Adrenal gland (tissue), 9 donors: ENCODE measurements at regions not wholly inside any gene's neighbourhood (a gene's known extent, or its start where the extent isn't known, plus 50 kb on each side); places are given as distances from the start of the nearest gene placed in this dataset.
"Not testable (repeated sequence)": the region's sequence is repeated elsewhere in the genome, so short reads cannot be mapped to it uniquely, and the experiment has no call there.

Experiments
- DNase-seq, 7 donors: peaks; one replicate each; pipeline ENCODE4 v3.0.0-alpha.2; 2019 to 2020
- H3K27ac ChIP-seq, 5 donors: fragments of 200-600 bp; sonication (generic) in 4 of 5; 1 replicate in 3 of 5; 2 replicates in 2 of 5; pipeline versions ENCODE4 v1.5.1 to v1.8.0; 2016 to 2020; ENCODE audit warnings: mild to moderate bottlenecking in 1 of 5
- H3K27me3 ChIP-seq: fragments of 200-600 bp; 2 replicates; pipeline ENCODE4 v1.8.0; 2021
- H3K36me3 ChIP-seq, 2 donors: fragments of 200-600 bp; replicated peaks in 1 of 2; 1 replicate in 1 of 2; 2 replicates in 1 of 2; pipeline versions ENCODE4 v1.5.1 to v1.8.0; 2018 to 2022
- H3K4me1 ChIP-seq, 2 donors: fragments of 200-600 bp; replicated peaks in 1 of 2; 1 replicate in 1 of 2; 2 replicates in 1 of 2; pipeline versions ENCODE4 v1.5.1 to v1.8.0; 2018 to 2021
- H3K4me3 ChIP-seq, 4 donors: fragments of 200-600 bp; sonication (generic) in 3 of 4; one replicate each; pipeline ENCODE4 v1.5.1; 2016 to 2018
- H3K9me3 ChIP-seq, 3 donors: fragments of 200-600 bp; sonication (generic) in 1 of 3; replicated peaks in 1 of 3; 1 replicate in 2 of 3; 2 replicates in 1 of 3; pipeline versions ENCODE4 v1.5.1 to v1.8.0; 2016 to 2021
- POLR2A ChIP-seq, 2 donors: fragments of 450-650 bp; IDR thresholded peaks; one replicate each; pipeline ENCODE4 v1.6.1; 2017; ENCODE audit warnings: antibody characterized with exemption in 2 of 2, mild to moderate bottlenecking in 2 of 2, moderate library complexity in 1 of 2
- WGBS, 4 donors: extraction: QIAGEN DNeasy Blood & Tissue Kit in 2 of 4; methylation state at CpG; one replicate each; pipeline versions ENCODE4 v1.1.5 to v1.1.7; 2013 to 2017; 5-methylcytosine and 5-hydroxymethylcytosine counted together
- intact Hi-C, 2 donors: fragments of 100-400 bp; cut with DNase I; formaldehyde crosslinking; loops; one replicate each; pipeline versions ENCODE4 v1.14.1 to v1.15.0; 2022 to 2023
- TF ChIP-seq, protein P1 (sequence below), 6 experiments: fragments of 450-650 bp in 4 of 6; fragments of 200-600 bp in 2 of 6; sonication (generic) in 1 of 6; IDR thresholded peaks; 1 replicate in 5 of 6; 2 replicates in 1 of 6; pipeline versions ENCODE4 v1.5.1 to v1.8.0; 2016 to 2021; ENCODE audit warnings: antibody characterized with exemption in 6 of 6, mild to moderate bottlenecking in 2 of 6, moderate library complexity in 1 of 6
- donor health status: healthy with polysubstance abuse.
- donor health status: Bipolar disorder and iron deficiency.
- donor health status: DM: yes; HTN: yes; CAD: no.
- donor health status: DM: no; HTN: no; CAD: no.
- donor health status: DM: no; HTN: no; CAD: no.

GRCh38 chr11:91997226-91997625 is 227.4 kb upstream of the FAT3 start:
- no peak overlapping the region for H3K27ac ChIP-seq
- H3K9me3 ChIP-seq = no peaks in the 10 kb centered on the region
- H3K36me3 ChIP-seq = no peaks in the 10 kb centered on the region
- intact Hi-C loops = no loop called here
- no peaks in the 10 kb centered on the region for H3K27me3 ChIP-seq
- TF ChIP-seq, protein P1, sequence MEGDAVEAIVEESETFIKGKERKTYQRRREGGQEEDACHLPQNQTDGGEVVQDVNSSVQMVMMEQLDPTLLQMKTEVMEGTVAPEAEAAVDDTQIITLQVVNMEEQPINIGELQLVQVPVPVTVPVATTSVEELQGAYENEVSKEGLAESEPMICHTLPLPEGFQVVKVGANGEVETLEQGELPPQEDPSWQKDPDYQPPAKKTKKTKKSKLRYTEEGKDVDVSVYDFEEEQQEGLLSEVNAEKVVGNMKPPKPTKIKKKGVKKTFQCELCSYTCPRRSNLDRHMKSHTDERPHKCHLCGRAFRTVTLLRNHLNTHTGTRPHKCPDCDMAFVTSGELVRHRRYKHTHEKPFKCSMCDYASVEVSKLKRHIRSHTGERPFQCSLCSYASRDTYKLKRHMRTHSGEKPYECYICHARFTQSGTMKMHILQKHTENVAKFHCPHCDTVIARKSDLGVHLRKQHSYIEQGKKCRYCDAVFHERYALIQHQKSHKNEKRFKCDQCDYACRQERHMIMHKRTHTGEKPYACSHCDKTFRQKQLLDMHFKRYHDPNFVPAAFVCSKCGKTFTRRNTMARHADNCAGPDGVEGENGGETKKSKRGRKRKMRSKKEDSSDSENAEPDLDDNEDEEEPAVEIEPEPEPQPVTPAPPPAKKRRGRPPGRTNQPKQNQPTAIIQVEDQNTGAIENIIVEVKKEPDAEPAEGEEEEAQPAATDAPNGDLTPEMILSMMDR (IDR thresholded peaks at IDR 0.05) = no peak
- TF ChIP-seq POLR2A (IDR thresholded peaks at IDR 0.05) = no peak
- H3K4me3 ChIP-seq = no peak overlapping the region
- 82 to 85% (median 83%) methylated on average over 6 of the region's 6 CpGs for WGBS, 4 donors
- H3K4me1 ChIP-seq = no peaks in the 10 kb centered on the region
- no peak for DNase-seq

DNA sequence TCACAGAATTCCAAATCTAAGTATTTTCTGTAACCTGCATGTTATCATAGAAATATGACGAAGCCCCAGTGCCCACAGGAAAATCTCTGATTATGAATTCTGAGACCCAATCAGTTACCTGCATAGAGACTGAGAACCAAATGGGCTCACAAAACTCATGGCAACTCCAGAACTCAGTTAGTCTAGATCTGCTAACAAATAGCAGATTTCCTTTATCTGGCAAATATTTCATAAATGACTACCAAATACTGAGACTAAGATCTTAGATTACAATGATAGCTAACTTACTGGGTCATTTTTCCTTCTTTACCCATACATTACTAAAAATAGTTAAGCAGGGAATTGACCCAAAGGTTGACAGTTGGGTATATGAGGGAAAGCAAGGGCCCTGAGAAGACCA is 228.1 kb upstream of the FAT3 start:
- intact Hi-C loops = no loop called here
- no peak overlapping the region for H3K4me3 ChIP-seq

DNA sequence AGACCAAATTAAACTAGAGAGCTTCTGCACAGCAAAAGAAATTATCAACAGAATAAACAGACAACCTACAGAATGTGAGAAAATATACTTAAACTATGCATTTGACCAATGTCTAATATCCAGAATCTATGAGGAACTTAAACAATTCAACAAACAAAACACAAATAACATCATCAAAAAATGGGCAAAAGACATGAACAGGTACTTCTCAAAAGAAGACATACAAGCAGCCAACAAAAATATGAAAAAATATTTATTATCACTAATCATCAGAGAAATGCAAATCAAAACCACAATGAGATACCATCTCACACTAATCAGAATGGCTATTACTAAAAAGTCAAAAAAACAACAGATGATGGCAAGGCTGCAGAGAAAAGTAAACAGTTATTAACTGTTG is 236.2 kb upstream of the FAT3 start:
- H3K27ac ChIP-seq, intact Hi-C loops, H3K4me1 ChIP-seq, H3K36me3 ChIP-seq, H3K27me3 ChIP-seq, H3K4me3 ChIP-seq, H3K9me3 ChIP-seq, DNase-seq: not testable (repeated sequence)

More for the DNA sequence above, 228.1 kb upstream of the FAT3 start:
- H3K9me3 ChIP-seq = no peaks in the 10 kb centered on the region
- H3K36me3 ChIP-seq = no peaks in the 10 kb centered on the region
- 81 to 97% (median 89%) methylated on average over 1 of the region's 1 CpG for WGBS, 4 donors
- H3K27ac ChIP-seq = no peak overlapping the region
- no peaks in the 10 kb centered on the region for H3K4me1 ChIP-seq
- TF ChIP-seq, protein P1 (IDR thresholded peaks at IDR 0.05) = no peak
- TF ChIP-seq POLR2A (IDR thresholded peaks at IDR 0.05) = no peak
- H3K27me3 ChIP-seq = no peaks in the 10 kb centered on the region
- DNase-seq = no peak

DNA sequence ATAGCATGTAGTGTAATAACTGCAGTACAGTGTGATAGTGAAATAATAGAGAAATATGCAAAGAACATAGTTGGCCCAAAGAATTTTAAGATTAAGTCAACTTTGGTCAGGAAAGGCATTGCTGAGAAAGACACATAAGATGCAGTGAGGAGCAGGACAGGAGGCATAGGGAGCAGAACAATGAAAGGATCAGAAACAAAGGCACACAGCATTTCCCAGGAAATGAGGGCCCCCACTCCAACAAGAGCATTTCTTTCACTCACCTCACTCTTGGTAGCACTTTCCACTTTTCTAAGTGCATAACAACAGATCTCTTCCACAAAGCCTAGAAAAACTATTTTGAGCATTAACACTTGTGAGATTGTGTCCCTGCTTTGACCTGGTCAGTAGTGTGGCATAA is 238.4 kb upstream of the FAT3 start:
- Histone ChIP-seq H3K27me3 (no peaks in the 10 kb centered on the region), H3K27ac (no peak overlapping the region), H3K4me1 (no peaks in the 10 kb centered on the region), H3K9me3 (no peaks in the 10 kb centered on the region), H3K4me3 (no peak overlapping the region), H3K36me3 (no peaks in the 10 kb centered on the region)
- intact Hi-C loops = no loop called here
- no peak for DNase-seq
- no peak for TF ChIP-seq POLR2A (IDR thresholded peaks at IDR 0.05)
- TF ChIP-seq, protein P1 (IDR thresholded peaks at IDR 0.05) = no peak

DNA sequence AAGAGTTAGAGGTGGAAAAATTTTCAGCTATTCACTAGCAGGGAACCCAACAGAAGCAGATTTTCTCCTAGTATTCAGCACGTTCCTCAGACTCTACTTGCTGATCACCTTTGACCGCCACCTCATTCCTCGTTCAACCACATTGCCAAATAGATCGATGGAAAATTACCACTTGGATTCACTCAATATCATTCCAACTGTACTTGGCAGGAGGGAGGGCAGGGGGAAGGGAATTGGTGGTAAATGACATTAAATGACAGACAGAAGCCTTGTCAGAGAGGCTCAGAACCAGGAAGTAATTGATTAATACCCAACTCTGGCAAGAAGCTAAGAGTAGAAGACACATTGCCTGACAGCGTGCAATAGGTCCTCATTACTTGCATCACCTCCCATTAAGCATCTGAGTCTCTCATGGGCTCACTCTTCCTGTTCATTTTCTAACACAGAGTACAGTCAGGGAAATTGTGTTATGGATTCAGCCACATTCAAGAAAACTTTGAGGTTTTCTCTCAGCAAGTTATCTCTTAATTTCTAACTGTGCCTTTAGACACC is 240.5 kb upstream of the FAT3 start:
- H3K27me3 ChIP-seq = no peaks in the 10 kb centered on the region
- no peak overlapping the region for H3K4me3 ChIP-seq
- no peaks in the 10 kb centered on the region for H3K4me1 ChIP-seq
- 77 to 82% (median 79%) methylated on average over 5 of the region's 5 CpGs for WGBS, 4 donors
- H3K9me3 ChIP-seq = no peaks in the 10 kb centered on the region
- no peaks in the 10 kb centered on the region for H3K36me3 ChIP-seq
- intact Hi-C loops = no loop called here
- TF ChIP-seq, protein P1 (IDR thresholded peaks at IDR 0.05) = no peak
- no peak for TF ChIP-seq POLR2A (IDR thresholded peaks at IDR 0.05)
- no peak for DNase-seq
- H3K27ac ChIP-seq = no peak overlapping the region
